SK-N-SH (cell line): ENCODE measurements at regions not wholly inside any gene's neighbourhood (a gene's known extent, or its start where the extent isn't known, plus 50 kb on each side); places are given as distances from the start of the nearest gene placed in this dataset.

Experiments used
- CTCF ChIP-seq: fragments of 200-600 bp; sonication (generic); IDR thresholded peaks from 2 replicates; pipeline ENCODE4 v1.6.1; 2017; ENCODE audit warnings: antibody characterized with exemption, mild to moderate bottlenecking, moderate library complexity
- EP300 ChIP-seq, 2 experiments: IDR thresholded peaks; 2 replicates each; pipeline versions ENCODE4 v1.4.0 to v1.6.1; 2012; ENCODE audit warnings: borderline replicate concordance in 1 of 2, low read depth in 1 of 2, low read length in 1 of 2
- GATA2 ChIP-seq: sonication (generic); formaldehyde crosslinking; IDR thresholded peaks from 2 replicates; pipeline ENCODE4 v1.5.0; 2020; ENCODE audit warnings: mild to moderate bottlenecking, missing genetic modification reagents
- MAX ChIP-seq: IDR thresholded peaks from 2 replicates; pipeline ENCODE4 v1.4.0; 2012; ENCODE audit warnings: low read depth
- REST ChIP-seq: IDR thresholded peaks from 2 replicates; pipeline ENCODE4 v1.6.1; 2012; ENCODE audit warnings: mild to moderate bottlenecking, low read depth, low read length, moderate library complexity

- TF ChIP-seq EP300 (IDR thresholded peaks at IDR 0.05; ENCODE audit: borderline replicate concordance in 1 of 2, low read depth in 1 of 2, low read length in 1 of 2), result no peak
- TF ChIP-seq REST, result no peak
- TF ChIP-seq MAX, result no peak
- TF ChIP-seq CTCF, result no peak
- no peak for TF ChIP-seq GATA2 (CRISPR knock-in tag)
Measured at GRCh38 chr11:41926339-41926738, 466.9 kb upstream of the LRRC4C start.
